Stomach smooth muscle (tissue), 2 donors: ENCODE measurements at regions not wholly inside any gene's neighbourhood (a gene's known extent, or its start where the extent isn't known, plus 50 kb on each side); places are given as distances from the start of the nearest gene placed in this dataset.

Experiments
- H3K27ac ChIP-seq: one replicate; pipeline ENCODE4 v1.7.0; 2013; ENCODE audit warnings: mild to moderate bottlenecking, low read length, inconsistent platforms
- H3K27me3 ChIP-seq, 2 donors: one replicate each; pipeline ENCODE4 v1.7.0; 2013; ENCODE audit warnings: low read length in 2 of 2; ENCODE audit not compliant: insufficient read depth in 2 of 2, control insufficient read depth in 1 of 2
- H3K36me3 ChIP-seq, 2 donors: one replicate each; pipeline ENCODE4 v1.7.0; 2013; ENCODE audit warnings: low read length in 2 of 2; ENCODE audit not compliant: control insufficient read depth in 2 of 2, insufficient read depth in 2 of 2
- H3K4me1 ChIP-seq: one replicate; pipeline ENCODE4 v1.7.0; 2013; ENCODE audit warnings: low read length; ENCODE audit not compliant: control insufficient read depth, insufficient read depth
- H3K4me3 ChIP-seq, 2 donors: one replicate each; pipeline ENCODE4 v1.7.0; 2013; ENCODE audit warnings: low read length in 2 of 2
- H3K9ac ChIP-seq, 2 donors: one replicate each; pipeline ENCODE4 v1.7.0; 2013; ENCODE audit warnings: low read length in 2 of 2, mild to moderate bottlenecking in 1 of 2
- H3K9me3 ChIP-seq, 2 donors: one replicate each; pipeline ENCODE4 v1.7.0; 2013; ENCODE audit warnings: low read length in 2 of 2; ENCODE audit not compliant: control insufficient read depth in 2 of 2
- donor health status: healthy.
- donor health status: Pancreatic carcinoma.

DNA sequence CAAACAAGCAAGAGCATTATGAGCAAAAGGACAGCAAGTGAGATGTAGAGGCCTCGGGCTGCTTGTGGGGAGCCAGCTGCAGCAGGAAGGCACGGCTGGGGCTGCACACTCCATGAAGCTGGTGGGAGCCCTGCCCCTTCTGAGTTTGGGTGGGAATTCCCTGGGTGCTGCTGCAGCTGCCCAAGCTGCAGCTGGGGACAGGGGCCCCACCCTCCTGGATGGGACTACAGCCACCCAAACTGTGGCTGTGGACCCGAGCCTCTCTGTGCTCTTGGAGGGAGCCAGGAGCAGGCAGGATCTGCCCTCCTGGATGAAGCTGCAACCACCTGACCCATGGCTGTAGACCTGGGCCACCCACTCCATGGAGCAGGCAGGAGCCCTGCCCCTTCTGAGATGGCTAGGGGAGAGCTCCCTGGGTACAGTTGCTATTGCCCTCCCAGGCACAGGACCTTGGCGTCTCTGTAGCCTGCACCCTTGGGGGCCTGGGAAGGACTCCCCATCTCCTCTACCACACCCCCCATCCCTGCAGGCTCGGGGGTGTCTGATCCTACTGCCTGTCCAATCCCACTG is 159.1 kb downstream of the ERCC6L2 start:
- H3K27me3 ChIP-seq: no peaks in the 10 kb centered on the region
- H3K27ac ChIP-seq: no peak overlapping the region
- peaks cover 16% of the 10 kb centered on the region for H3K4me1 ChIP-seq
- H3K36me3 ChIP-seq: no peaks in the 10 kb centered on the region
- peaks cover 0 to 8% of the 10 kb centered on the region in 2 donors for H3K9me3 ChIP-seq
- H3K9ac ChIP-seq: no peak overlapping the region
- no peak overlapping the region for H3K4me3 ChIP-seq

DNA sequence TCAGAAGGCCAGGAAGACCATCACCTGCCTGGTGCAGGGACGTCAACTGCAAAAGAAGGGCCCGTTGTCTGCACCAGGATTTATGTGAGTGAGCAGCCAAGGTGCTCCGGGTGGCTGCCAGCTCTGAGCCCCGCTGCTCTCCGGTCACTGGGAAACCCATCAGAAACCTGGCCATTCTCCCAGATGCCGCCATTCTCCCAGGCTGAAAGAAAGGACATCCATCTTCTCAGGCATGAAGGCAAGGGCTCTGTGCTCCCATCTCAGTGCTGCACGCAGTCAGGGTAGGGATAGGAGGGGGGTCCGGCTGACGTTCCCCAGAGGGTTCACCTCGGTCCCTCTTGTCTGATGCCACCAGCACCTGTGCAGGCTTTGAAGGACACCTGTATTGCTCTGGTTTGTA is 158.4 kb downstream of the ERCC6L2 start:
- Histone ChIP-seq H3K9ac (no peak overlapping the region), H3K9me3 (peaks cover 0 to 7% of the 10 kb centered on the region in 2 donors), H3K27me3 (no peaks in the 10 kb centered on the region), H3K27ac (no peak overlapping the region), H3K4me3 (no peak overlapping the region), H3K36me3 (no peaks in the 10 kb centered on the region), H3K4me1 (peaks cover 14% of the 10 kb centered on the region)

DNA sequence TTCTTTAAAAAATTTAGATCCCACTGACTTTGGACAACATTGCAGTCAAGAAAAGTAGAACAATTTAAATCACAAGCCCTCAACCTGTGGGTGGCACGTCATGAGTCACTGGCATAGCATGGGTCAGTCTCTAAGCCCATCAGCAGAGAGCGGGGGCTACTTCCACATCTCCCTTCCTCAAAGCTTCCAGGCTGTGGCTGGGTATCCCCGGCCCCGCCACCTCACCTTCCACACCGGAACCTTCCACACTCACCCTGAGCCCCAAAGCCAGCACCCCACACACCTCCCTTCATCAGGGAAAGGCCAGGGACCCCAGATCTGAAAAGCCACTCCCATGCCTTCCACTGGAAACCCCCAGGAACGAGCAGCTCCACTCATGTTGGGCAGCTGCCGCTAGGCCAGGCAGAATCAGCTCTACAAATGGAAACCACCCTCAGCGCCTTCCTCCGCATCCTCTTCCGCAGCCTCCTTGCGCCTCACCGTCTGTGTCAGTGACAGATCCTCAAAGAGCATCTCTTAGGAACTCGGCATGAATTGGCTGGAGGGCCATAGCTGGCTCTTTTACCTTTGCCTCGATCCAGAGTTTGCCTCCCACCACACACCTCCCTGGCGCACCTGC is 156.5 kb downstream of the ERCC6L2 start:
- peaks cover 24% of the 10 kb centered on the region for H3K4me1 ChIP-seq
- H3K9ac ChIP-seq: no peak overlapping the region
- no peaks in the 10 kb centered on the region for H3K36me3 ChIP-seq
- H3K9me3 ChIP-seq: no peaks in the 10 kb centered on the region
- H3K27ac ChIP-seq: no peak overlapping the region
- no peak overlapping the region for H3K4me3 ChIP-seq
- peaks cover 2 to 17% of the 10 kb centered on the region in 2 donors for H3K27me3 ChIP-seq

DNA sequence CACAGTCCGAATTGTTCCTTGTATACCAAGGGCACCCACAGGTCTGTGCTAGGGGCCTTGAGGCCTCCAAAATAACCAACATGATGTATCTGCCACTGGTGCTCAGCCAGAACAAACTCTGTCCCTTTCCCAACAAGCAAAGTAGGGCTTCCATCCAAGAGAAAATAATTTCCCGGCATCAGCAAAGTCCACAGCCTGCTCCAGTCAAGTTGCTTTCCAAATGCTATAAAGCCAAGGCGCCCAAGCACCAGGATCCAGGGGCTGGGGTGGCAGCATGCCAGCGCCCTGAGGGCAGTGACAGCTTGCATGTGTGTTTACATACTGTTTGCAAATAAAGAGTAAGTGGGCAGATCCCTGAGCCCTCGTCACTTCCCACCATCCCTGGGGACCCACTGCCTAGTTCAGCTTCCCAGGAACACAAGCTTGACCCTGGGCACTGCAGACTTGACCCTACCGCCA is 155.9 kb downstream of the ERCC6L2 start:
- Histone ChIP-seq H3K9ac (no peak overlapping the region), H3K4me1 (peaks cover 24% of the 10 kb centered on the region), H3K4me3 (no peak overlapping the region), H3K36me3 (no peaks in the 10 kb centered on the region), H3K27me3 (peaks cover 2 to 18% of the 10 kb centered on the region in 2 donors), H3K9me3 (no peaks in the 10 kb centered on the region), H3K27ac (no peak overlapping the region)

DNA sequence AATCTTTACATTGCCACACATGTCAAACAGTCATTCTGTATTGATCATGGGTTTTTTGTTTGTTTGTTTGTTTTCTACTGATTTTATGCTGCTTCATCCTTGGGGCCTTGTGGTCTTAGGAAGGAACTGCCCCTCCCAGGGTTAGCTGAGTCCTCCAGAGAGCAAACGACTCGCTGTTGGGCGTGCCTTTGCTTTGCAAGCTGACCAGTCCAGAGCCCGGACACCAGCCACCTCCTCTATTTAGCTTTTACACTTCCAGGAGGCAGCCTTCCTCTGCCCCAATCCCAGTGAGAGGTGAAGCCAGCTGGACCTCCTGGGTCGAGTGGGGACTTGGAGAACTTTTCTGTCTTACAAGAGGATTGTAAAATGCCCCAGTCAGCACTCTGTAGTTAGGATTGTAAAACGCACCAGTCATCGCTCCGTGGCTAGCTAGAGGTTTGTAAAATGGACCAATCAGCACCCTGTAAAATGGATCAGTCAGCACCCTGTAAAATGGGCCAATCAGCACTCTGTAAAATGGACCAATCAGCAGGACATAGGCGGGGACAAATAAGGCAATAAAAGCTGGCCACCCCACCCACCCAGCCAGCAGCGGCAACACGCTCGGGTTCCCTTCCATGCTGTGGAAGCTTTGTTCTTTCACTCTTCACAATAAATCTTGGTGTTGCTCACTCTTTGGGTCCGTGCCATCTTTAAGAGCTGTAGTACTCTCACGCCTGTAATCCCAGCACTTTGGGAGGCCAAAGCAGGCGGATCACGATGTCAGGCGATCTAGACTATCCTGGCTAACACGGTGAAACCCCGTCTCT is 154.4 kb downstream of the ERCC6L2 start:
- Histone ChIP-seq H3K4me3 (no peak overlapping the region), H3K27ac (no peak overlapping the region), H3K36me3 (no peaks in the 10 kb centered on the region), H3K9me3 (no peaks in the 10 kb centered on the region), H3K9ac (no peak overlapping the region), H3K27me3 (peaks cover 2 to 24% of the 10 kb centered on the region in 2 donors), H3K4me1 (peaks cover 24% of the 10 kb centered on the region)

DNA sequence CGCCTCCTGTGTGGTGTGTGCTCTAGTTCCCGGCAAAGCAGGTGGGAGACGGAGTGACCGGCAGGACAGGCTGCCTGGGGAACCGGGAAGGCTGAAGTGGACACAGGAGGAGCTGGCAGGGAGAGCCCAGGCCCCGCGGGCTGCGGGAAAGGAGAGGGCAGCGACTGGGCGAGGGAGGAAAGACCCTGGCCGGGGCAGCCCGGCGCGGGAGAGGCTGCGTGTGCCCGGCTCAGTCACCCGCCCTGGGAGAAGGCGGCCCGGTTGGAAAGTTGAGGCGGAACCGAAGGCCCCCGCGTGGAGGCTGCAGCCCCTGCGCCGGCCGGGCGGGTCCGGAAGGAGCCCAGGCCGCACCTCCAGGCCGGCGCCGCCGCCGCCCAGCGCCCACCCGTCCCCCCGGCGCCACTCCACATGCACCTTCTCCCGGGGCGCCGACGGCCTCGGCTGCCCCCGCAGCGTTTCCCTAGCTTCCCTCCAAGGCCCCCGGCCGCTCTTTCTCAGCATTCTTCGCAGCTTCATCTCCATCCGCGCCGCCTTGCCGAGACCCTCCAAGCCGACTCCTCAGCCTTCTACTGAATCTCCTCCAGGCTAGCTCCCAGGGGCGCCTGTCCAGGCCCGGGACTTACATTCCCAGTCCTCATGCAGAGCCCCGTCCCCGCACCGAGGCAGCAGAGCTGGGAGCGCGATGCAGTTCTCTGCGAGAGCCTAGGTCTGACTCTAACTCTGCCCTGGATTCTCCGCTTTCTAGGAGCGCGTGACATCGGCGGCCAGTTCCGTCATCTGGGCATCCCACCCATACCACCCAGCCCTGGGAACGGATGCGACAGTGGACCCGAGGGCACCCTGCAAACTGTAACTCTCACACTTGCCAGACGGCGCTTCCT is 152.0 kb downstream of the ERCC6L2 start:
- Histone ChIP-seq H3K4me1 (peaks cover 28% of the 10 kb centered on the region), H3K9ac (peak overlapping the region in 1 of 2 donors; percentile 29), H3K36me3 (no peaks in the 10 kb centered on the region), H3K9me3 (no peaks in the 10 kb centered on the region), H3K27me3 (peaks cover 4 to 24% of the 10 kb centered on the region in 2 donors), H3K27ac (no peak overlapping the region), H3K4me3 (peak overlapping the region in 1 of 2 donors; percentile 71)

DNA sequence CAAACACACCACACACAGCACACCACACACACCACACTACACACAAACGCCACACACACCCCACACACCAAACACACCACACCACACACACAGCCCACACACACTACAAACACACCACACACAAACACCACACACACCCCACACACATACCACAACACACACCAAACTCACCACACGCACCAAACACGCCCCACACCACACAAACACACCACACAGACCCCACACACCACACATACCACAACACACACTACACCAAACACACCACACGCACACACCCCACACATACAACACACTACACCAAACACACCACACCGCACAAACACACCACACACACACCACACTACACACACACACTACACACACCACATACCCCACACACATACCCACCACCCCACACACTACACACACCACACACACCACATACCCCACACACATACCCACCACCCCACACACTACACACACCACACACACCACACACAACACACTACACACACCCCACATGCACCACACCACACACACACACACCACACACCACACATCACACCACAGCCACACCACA is 151.2 kb downstream of the ERCC6L2 start:
- H3K4me1 ChIP-seq: peaks cover 32% of the 10 kb centered on the region
- no peaks in the 10 kb centered on the region for H3K9me3 ChIP-seq
- H3K9ac ChIP-seq: no peak overlapping the region
- peak overlapping the region in 1 of 2 donors; percentile 71 for H3K4me3 ChIP-seq
- H3K27ac ChIP-seq: no peak overlapping the region
- H3K36me3 ChIP-seq: no peaks in the 10 kb centered on the region
- H3K27me3 ChIP-seq: peaks cover 4 to 32% of the 10 kb centered on the region in 2 donors

DNA sequence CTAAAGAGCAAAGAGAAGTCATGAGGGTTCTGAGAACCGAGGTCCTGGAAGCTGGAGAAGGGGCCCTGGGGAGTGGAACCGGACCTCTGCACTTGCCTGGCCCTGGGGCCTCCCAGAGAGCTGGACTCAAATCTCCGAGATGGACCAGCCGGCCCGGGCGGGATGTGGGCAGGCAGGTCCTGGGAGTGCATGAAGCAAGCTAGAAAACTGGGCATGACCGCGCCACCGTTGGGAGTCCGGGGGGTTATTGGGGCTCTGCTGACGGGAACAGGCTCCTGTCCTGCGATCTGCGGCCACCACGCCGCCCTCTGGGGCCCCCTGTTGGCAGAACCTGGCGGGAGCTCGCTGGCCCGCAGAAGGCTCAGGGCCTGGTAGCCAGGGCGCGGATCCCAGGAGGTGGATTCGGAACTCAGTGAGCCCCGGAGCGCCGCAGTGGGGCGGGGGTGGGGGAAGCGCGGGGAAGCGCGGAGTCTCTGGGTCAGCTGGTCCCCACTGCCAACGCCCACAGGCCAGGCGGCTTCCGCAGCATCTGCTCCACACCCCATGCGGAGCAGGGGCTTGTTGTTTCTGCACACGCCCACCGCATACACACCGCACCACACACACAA is 150.6 kb downstream of the ERCC6L2 start:
- H3K4me3 ChIP-seq: no peak overlapping the region
- peaks cover 31% of the 10 kb centered on the region for H3K4me1 ChIP-seq
- H3K27ac ChIP-seq: no peak overlapping the region
- H3K27me3 ChIP-seq: peaks cover 4 to 37% of the 10 kb centered on the region in 2 donors
- H3K36me3 ChIP-seq: no peaks in the 10 kb centered on the region
- H3K9me3 ChIP-seq: no peaks in the 10 kb centered on the region
- no peak overlapping the region for H3K9ac ChIP-seq

DNA sequence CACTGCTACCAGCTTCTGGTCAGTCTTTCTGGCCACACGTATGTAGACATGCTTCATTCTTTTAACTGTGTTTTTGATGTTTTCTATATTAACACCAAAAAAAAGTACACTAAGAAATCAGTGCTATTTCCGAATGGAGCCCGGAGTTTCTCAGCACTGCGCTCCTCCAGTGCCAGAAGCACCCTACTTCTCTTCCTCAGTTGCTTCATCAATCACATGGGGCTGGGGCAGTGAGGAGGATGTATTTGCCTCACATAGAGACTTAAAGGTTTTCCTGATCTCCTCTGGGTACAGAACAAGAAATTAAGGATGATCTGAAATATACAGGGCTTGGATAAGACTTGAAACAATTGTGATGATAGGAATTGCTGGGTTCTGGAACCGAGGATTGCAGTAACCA is 148.0 kb downstream of the ERCC6L2 start:
- Histone ChIP-seq H3K4me3 (no peak overlapping the region), H3K4me1 (peaks cover 32% of the 10 kb centered on the region), H3K27me3 (peaks cover 4 to 44% of the 10 kb centered on the region in 2 donors), H3K9ac (no peak overlapping the region), H3K36me3 (no peaks in the 10 kb centered on the region), H3K9me3 (no peaks in the 10 kb centered on the region), H3K27ac (no peak overlapping the region)
